ENCODE measurements at regions not wholly inside any gene's neighbourhood (a gene's known extent, or its start where the extent isn't known, plus 50 kb on each side); places are given as distances from the start of the nearest gene placed in this dataset.

- CTCF ChIA-PET = no interaction called here
- DNase-seq (ENCODE audit: low read depth) = no peak
- Histone ChIP-seq H3K36me3 (ENCODE audit: control insufficient read depth, insufficient read depth, low read length) (no peaks in the 10 kb centered on the region), H3K27me3 (ENCODE audit: control insufficient read depth, insufficient read depth, low read length) (no peaks in the 10 kb centered on the region), H3K4me3 (ENCODE audit: low read depth, low read length) (no peak overlapping the region)
- POLR2A ChIA-PET = no interaction called here
- no peak for TF ChIP-seq CTCF (IDR thresholded peaks at IDR 0.05; ENCODE audit: insufficient read depth, low read depth, low read length)
Measured at GRCh38 chr13:21762512-21762911, 91.6 kb downstream of the FGF9 start.

- no peak overlapping the region for H3K4me3 ChIP-seq (ENCODE audit: low read depth, low read length)
- TF ChIP-seq CTCF (IDR thresholded peaks at IDR 0.05; ENCODE audit: insufficient read depth, low read depth, low read length) = no peak
- DNase-seq (ENCODE audit: low read depth) = no peak
- ChIA-PET POLR2A (no interaction called here), CTCF (no interaction called here)
- H3K36me3 ChIP-seq (ENCODE audit: control insufficient read depth, insufficient read depth, low read length) = no peaks in the 10 kb centered on the region
- H3K27me3 ChIP-seq (ENCODE audit: control insufficient read depth, insufficient read depth, low read length) = no peaks in the 10 kb centered on the region
Measured at GRCh38 chr13:21767032-21767431, 96.2 kb downstream of the FGF9 start.

GRCh38 chr13:21771075-21771474 lies 100.2 kb downstream of the FGF9 start:
- Histone ChIP-seq H3K36me3 (ENCODE audit: control insufficient read depth, insufficient read depth, low read length) (no peaks in the 10 kb centered on the region), H3K27me3 (ENCODE audit: control insufficient read depth, insufficient read depth, low read length) (no peaks in the 10 kb centered on the region), H3K4me3 (ENCODE audit: low read depth, low read length) (no peak overlapping the region)
- CTCF ChIA-PET = no interaction called here
- POLR2A ChIA-PET = no interaction called here
- TF ChIP-seq CTCF (IDR thresholded peaks at IDR 0.05; ENCODE audit: insufficient read depth, low read depth, low read length) = no peak
- no peak for DNase-seq (ENCODE audit: low read depth)

- ChIA-PET CTCF (interaction anchor here (0.6 kb wide), 1 partner anchor 833 kb away, joined by 3 read pairs; no protein-coding TSS in a partner anchor), POLR2A (no interaction called here)
- no peak for TF ChIP-seq CTCF (IDR thresholded peaks at IDR 0.05; ENCODE audit: insufficient read depth, low read depth, low read length)
- no peak for DNase-seq (ENCODE audit: low read depth)
- Histone ChIP-seq H3K27me3 (ENCODE audit: control insufficient read depth, insufficient read depth, low read length) (no peaks in the 10 kb centered on the region), H3K4me3 (ENCODE audit: low read depth, low read length) (no peak overlapping the region), H3K36me3 (ENCODE audit: control insufficient read depth, insufficient read depth, low read length) (no peaks in the 10 kb centered on the region)
Measured at GRCh38 chr13:21777166-21777565, 106.3 kb downstream of the FGF9 start.

GRCh38 chr13:21777813-21778212 lies 106.9 kb downstream of the FGF9 start:
- POLR2A ChIA-PET = no interaction called here
- H3K4me3 ChIP-seq (ENCODE audit: low read depth, low read length) = no peak overlapping the region
- DNase-seq (ENCODE audit: low read depth) = no peak
- no peak for TF ChIP-seq CTCF (IDR thresholded peaks at IDR 0.05; ENCODE audit: insufficient read depth, low read depth, low read length)
- H3K27me3 ChIP-seq (ENCODE audit: control insufficient read depth, insufficient read depth, low read length) = no peaks in the 10 kb centered on the region
- CTCF ChIA-PET = no interaction called here
- H3K36me3 ChIP-seq (ENCODE audit: control insufficient read depth, insufficient read depth, low read length) = no peaks in the 10 kb centered on the region

Measured in BJ (cell line).